Stimulated activated CD4-positive, alpha-beta T cell treated with anti-CD3 and anti-CD28 coated beads, Interleukin-12 subunit alpha, Interleukin-12 subunit beta, amount 100 ng/mL, for 4 hours (primary cell): ENCODE measurements at regions not wholly inside any gene's neighbourhood (a gene's known extent, or its start where the extent isn't known, plus 50 kb on each side); places are given as distances from the start of the nearest gene placed in this dataset.

ENCODE experiments used
- DNase-seq: peaks from one replicate; pipeline ENCODE4 v3.0.0-alpha.2; 2020

DNA sequence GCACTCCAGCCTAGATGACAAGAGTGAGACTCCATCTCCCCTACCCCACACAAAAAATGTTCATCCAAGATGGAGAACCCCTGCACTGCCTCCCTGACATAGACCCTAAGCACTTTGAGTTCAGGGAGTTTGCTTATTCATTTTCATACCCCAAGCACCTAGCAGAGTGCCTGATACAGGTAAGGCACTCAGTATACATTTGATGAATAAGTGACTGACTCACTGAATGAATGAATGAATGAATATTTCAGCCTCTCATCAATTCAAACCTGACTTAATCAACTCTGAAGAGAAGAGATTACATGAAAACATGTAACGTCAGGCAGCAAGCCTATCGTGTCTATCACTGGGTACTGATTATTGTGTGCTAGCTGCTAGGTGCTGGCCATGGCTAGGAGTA is 121.3 kb upstream of the GADD45A start:
- no peak for DNase-seq

DNA sequence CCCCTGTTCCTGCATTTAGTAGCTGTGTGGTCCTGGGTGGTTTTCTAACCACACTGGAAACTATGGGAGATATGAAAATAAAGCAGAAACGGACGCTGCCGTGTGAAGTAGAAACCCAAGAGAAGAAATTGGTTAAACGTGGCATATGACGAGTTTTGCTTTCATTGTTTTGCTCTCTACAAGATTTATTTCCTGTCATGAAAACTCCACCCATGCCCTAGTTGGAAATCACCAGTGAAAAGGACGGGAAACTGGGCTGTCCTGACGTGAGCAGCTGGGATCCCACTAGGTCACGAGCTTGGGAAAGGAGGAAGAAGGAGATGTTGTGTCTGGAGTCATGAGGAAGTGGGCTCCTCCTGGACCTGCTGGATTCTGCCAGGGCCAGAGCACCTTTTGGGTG is 120.8 kb upstream of the GADD45A start:
- DNase-seq = no peak

DNA sequence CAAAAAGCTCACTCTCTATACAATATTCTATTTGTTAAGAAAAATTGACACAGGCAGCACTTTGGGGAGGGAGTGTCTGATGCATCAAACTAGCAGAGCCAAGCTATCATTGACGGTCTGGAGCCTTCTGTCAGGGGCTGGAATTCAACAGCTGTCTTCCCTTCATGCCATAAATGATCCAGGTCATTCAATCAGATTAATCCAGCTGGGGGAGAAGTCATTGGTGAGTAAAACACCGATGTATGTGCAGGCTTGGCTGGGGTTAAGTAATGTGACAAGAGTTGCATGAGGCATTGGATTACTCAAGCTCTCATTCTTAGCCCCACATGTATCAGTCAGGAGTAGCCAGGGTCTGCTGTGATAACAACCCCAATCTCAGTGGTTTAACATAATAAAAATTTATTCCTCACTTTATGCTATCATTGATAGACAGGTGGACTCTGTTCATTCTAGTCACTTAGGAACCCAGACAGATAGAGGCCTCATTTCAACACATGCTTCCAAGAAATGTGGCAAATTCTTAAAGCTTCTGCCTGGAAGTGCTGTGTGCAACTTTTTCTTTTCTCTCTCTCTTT is 118.1 kb upstream of the GADD45A start:
- no peak for DNase-seq

DNA sequence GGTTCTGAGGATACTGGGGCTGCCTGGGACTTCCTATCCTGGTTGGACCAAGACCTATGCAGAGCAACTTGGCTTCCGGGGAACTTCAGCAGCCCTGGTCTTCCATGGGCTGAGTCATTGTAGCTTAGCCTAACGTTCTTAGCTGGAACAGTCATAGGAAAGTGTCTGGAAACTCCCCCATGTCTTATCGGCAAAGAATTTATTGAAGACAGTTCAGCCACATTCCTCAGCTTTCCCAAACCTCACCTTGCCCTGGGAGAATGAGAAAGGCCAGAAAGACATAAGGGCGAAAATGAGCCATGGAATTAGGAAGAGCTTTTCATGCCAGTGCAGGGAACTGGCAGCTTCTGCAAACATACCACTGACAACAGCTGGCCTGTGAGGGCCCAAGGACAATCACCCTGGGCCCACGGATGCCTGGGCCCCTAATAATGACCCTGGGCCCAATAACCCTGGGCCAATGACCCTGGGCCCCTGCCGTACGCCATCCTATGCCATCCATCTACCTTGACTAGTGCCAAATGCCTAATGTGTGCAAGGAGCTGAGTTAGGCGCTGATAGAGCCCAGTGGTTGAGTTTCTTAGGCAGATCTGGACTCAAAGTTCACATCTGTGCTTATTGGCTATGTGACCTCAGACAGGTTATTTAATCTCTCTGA is 114.4 kb upstream of the GADD45A start:
- DNase-seq = no peak

DNA sequence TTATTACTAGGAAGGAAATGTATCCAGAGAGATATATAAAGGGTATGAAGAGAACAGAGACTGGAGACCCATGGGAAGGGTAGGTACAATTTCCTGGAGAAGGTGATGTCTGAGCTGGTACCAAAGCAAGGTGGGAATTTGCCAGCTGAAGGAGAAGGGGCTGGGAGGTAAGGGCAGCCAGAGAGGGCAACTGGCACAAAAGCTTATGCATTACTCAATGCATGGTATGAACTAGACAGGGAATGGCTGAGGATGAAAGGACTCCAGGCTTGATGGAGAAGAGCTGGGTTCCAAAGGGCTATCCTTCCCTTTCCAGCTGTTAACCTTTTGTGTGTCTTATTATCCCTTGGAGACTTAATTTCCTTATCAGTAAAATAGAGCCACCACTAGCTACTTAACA is 113.6 kb upstream of the GADD45A start:
- DNase-seq = no peak

DNA sequence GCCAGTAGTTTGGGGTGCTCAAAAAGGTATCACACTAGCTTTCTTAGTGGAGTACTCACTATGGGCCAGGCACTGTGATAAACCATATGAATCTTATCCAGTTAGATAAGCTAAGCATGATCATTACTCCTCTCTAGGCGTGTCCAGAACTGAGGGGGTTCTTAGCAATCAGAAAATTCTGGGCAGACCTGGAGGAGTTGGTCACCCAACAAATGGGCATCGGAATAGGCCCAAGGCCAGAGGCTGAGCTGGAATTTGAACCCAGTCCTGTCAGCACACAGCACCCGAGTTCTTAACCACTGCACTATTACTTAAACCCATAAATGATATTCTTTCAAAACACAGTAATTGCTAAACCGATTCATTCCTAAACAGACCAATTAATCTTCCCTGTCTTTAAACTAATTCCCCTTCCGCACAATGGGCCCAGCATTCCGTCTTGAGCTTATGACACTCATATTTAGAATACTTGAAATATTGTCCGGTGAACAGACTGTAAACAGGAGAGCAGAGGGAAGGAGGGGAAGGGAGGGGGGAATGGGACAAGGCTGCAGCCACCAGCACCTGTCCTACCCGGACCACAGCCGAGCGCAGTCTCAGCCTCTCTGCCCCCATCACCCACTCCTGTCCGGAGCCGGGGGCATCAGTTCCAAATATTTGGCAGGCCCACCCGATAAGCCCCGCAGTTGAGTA is 113.0 kb upstream of the GADD45A start:
- DNase-seq = no peak

DNA sequence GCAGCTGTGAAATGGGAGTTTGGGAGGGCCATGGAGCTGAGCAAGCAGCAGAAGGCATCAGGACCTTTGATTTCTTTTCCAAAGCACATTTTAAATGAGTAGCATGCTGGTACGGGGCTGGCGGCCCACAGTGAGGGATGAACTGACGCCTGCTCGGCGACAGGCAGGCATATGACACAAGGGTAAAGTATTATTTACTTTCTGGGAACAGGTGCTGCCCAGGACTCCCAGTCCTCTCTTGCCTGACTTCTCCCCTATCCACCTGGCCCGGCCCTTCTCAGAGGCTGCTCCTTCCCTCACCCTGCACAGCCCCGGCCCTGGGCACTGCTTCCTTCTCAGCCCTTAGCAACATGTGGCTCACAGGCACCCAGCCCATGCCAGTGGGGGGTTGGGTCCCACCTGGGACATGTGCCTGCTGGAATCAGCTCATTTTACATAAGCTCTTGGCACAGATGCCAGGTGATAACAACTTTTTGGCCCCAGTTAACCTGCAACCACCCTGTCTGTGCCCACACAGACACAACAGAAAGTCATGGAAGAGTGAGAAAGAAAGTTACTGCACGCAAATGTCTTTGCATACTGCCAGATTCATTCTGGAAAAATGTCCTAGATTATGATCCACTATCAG is 112.3 kb upstream of the GADD45A start:
- no peak for DNase-seq

DNA sequence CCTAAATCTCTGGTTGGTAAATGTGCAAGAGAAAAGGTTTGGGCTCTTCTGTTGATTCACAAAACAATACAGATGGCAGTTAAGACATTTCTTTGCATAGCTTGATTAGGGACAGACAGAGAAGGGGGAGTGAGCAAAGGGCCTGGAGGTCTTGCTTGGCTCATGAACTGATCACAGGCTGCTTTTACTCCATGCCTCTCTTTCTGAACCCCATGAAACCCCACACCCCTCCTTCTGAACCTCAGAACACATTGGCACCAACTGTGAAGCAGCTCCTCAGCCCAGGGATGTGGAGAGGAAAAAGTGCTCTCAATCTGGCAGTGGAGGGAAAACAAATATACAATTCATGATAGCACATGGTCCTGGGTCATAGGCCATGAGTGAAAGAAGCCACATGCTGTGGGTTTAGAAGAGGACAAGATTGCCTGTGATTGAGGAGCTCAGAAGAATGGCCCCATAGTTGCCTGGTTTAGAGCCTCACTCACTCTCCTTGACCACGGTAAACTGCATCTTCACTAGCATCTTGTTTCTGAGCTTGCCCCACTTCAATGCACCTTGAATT is 111.6 kb upstream of the GADD45A start:
- DNase-seq = no peak

DNA sequence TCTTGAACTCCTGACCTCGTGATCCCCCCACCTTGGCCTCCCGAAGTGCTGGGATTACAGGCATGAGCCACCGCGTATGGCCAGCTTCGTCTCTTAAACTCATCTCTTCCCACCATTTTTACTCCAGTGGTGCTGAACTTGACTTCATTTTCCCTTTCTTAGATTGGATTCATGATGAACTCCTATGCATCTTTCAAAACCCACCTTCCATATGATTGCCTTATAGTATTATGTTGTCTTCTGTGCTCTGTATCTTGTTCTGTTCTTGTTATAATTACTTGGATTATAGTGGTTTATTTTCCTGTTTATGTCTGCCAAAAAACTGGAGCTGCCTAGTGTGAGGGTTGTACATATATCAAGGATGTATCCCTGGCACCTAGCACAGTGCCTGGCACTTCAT is 110.8 kb upstream of the GADD45A start:
- no peak for DNase-seq

DNA sequence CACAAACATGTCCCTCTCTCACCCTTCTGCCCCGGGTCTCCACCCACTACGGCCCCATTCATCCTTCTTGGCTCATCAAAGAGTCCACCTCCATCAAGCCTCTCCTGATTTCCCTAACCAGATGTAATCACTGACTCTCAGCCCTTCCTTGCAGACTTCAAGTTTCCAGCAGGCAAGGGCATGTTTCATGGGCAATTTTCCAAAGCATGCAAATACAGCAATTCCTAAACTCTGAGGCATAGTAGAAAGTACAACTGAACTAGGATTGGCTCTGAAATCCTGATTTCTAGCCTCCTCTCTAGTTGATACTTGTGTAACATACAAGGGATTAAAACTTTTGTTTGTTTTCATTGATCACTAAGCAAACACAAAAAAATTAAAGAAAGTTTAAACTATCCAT is 109.1 kb upstream of the GADD45A start:
- DNase-seq = no peak

DNA sequence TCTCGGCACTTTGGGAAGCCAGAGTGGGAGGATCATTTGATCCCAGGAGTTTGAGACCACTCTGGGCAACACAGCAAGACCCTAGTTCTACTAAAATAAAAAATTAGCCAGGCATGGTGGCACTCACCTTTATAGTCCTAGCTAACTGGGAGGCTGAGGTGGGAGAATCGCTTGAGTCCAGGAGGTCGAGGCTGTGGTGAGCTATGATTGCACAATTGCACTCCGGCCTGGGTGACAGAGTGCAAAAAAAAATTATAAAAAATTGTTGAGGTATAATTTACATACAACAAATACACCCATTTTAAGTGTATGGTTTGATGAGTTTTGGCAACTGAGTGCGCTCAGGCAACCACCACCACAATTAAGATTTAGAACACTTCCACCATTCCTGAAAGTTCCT is 108.5 kb upstream of the GADD45A start:
- no peak for DNase-seq

DNA sequence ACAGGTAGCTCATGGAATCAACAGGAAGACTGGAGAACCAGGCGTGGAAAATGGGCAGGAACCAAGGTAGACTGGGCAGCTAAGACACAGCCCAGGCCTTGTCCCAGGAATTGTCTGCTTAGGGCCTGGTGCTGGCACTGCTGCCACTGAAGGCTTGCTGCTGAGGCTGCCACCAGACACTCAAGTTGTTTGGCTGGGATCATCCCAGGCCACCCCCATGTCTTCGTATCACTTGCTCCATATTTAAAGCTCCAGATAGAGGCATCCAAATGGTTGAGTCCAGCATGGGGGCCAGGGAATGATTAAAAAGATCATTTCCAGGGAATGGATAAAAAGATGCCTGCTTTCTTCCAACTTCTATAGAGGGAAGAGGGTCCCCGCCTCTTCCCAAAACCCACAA is 107.4 kb upstream of the GADD45A start:
- no peak for DNase-seq

DNA sequence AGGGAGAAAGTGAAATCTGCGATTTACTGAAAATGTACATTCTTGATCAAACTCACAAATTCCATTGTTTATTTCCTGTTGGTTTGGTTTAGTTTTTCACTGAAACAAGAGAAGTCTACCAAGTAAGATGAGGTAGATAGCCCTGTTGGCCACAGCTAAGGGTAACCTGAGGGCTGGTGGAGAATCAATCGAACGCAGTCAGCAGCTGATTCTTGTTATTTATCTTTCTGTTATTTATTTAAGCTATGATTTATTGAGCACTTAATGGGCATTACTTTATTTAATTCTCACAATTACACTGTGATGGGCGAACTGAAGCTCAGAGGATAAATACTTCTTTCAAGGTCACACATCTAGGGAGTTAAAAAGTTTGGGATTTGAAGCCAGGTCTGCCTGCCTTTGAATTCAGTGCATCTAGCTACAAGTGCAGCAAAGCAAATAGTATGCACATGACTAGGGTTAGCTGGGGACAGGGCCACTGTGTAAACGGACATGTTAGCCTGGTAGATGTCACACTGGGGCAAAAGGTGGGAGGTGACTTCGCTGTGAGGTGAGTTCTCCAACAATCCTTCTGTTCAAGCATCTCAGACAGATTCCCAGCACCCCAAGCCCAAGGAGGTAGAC is 106.5 kb upstream of the GADD45A start:
- no peak for DNase-seq

DNA sequence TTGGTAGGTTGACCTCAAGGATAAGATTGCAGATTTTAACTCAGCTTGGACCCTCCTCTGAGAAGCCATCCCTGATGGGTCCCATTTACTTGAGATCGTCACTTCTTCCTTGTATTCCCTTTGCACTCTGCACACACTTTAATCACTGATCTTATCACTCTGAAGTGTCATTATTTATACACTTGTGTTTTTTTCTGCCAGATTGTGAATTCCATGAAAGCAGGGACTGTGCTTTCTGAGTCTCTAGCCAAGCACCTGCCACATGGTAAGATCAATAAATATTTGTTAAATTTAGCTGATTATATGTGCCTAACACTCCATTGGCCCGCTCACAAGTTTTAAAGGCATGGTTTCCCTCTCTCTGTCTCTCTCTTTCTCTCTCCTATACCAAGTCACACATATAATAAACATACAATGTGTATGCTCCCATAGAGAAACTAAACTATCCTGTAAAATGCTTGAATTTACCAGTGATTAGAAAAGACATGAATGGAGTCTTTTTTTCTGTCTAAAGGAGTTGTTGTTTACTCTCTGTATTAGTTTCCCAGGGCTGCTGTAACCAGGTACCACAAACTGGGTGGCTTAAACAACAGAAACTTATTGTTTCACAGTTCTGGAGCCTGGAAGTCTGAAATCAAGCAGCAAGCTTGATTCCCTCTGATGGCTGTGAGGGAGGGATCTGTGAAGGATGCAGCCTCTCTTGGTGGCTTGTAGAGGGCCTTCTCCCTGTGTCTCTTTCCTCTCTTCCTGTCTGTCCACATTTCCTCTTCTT is 105.2 kb upstream of the GADD45A start:
- DNase-seq = no peak

DNA sequence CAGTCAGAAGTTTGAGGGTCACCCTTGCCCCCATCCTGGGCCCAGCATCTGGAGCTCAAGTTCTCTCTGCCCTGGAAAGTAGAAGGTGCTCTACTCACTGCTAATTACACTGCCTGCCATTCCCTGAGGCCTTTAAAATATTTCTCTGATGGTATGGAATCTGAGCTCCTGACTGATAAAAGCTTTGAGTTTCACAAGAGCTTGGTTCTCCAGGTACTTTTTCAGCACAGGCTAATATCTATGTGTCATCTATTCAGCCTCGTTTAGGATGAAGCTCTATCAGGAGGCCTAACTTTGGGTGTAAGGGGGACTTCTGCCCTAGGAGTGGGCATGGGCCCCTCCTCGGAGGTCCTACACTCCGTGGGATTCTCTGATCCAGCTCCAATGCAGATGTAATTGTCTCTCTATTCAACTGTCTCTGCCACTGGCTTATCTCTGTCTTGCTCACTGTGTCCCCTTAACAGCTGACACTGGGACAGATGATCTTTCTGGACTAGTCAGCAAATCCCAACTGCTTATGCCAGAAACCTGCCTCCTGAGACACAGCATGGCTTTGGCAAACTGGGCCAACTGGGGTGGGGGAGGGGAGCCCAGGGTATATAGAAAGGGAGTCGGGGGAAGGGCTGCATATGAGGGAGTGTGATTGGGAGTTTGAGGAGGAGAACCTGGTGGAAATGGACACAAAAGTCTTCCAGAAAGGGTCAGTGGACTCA is 104.2 kb upstream of the GADD45A start:
- DNase-seq = no peak

DNA sequence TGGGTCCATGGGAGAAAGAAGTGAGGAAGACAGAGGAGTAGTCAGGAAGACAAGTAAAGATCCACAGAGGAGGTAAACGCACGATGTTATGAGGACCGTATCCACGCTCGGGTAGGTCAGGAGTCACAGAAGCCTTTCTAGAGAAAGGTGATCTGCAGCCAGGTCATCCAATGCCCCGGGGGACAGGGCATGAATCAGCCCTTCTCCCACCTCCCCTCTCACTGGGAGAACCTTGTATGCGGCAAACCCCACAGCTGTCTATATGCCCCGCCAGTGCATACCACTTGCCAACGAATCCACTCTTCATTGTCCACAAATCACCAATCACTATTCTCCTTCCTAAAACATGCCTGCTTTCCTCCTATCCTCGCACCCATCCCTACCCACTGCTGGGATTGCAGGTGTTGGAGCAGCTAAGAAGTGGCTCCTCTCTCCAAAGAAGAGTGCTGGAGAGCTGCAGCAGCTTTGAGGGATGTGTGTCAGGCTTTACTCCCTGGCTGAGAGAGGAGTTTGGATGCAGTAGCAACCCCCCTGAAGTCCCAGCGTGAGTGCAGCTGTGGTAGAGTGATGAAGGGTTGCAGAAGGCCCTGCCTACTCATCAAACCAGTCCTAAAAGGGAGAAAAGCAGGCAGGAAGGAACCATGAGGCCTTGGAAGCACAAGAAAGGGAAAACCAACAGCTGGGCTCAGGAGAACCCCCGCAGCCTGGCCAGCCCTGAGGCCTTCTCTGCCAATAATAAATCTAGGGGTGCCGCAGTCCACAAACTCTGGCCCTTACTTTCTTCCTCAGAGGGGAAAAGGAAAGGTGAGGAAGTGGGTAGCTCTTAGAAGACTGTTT is 102.2 kb upstream of the GADD45A start:
- DNase-seq = no peak

DNA sequence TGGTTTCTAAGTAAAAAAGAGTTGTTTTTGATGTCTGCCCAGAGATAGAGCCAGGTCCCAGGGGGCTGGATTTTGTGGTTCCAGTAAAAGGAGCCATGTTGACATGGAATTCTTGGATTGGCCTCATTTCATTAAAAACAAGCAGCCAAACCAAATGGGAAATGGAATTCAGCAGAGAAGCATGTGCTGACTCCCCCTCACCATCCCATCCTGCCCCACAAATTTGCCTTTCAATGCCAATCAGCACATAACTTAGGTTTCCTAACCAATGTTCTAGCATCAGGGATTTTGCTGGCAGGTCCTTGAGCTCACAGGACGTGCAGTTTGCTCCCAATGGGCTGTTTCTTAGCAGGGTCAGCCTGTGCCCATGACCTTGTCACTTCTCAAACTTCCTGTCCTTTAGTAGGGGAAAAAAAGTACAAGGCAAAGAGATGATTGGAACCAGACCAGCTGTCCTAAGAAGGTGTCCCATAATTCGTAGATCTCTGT is 101.5 kb upstream of the GADD45A start:
- no peak for DNase-seq

DNA sequence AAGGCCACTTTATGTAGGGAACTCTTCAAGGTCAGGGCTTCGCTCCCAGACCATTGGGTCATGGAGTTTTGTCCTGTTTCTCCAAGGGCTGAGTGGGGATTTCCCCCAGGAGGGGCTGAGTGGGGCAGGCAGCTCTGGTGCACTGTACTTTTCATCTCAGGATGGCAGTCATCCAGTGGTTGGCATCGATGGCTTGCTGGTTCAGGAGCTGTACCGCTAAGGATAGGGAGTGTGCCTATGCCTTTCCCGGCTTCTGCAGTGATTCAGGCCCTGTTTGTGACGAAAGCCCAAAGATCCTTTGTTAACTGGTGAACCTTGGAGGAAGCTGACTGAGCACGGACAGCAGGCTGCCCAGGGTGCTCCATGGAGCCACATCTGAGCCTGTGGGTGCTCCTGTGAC is 100.1 kb upstream of the GADD45A start:
- no peak for DNase-seq

DNA sequence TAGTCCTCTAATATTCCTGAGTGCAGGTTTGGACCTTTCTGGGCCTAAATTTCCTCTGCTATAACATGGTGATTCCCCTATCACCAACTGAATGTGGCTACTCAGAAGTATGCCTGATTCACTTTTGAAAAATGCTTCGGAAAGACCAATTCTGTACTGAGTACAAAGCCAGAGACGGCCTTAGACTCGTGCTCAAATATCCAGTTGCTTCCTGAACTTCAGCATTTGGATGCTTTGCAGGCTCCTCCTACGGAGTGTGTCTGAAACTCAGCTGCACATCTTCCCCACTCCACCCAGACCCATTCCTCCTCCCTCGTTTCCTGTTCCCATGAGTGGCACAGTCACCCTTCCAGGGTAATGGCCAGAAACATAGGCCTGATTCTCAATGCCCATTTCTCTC is 98.4 kb upstream of the GADD45A start:
- DNase-seq = no peak

DNA sequence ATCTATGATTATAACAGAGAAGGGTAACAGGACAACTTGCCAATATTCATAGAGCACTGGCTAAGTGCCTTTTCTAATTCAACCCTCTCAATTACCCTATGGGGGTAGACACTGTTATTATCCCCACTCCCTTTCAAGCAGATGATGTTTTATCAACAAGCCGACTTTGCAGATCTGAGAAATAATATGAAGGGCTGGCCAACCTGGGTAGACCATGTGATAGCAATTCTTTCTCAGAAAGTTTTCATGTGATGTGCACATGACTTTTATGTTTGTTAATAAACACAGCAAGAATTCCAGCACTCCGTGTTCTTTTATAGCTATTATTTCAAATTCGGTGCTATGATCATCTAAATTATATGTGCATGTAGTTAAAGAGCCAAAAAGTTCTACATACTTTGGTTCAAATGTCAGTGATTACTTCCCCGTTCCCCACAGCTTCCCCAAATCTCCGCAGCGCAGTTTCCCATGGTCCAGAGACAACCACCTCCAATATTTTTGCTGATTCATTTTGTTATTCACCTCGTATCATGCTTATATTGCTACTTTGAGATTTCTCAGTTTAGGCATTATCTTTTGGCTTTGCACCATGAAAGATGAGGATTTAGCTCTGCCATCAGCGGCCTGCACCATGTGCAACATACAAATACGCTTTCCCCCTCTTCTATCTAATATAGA is 96.7 kb upstream of the GADD45A start:
- DNase-seq = no peak
